ENCODE measurements at regions not wholly inside any gene's neighbourhood (a gene's known extent, or its start where the extent isn't known, plus 50 kb on each side); places are given as distances from the start of the nearest gene placed in this dataset.

GRCh38 chr16:47872225-47872624, 283.6 kb downstream of the ABCC12 start:
- in situ Hi-C loops (cut with HindIII; ENCODE audit: low sequenced_read_pairs), result loop anchor here (25.0 kb wide), 1 partner anchor 710 kb away; no protein-coding TSS in a partner anchor

GRCh38 chr16:47866423-47866822, 289.4 kb downstream of the ABCC12 start:
- in situ Hi-C loops (cut with HindIII; ENCODE audit: low sequenced_read_pairs), result loop anchor here (25.0 kb wide), 1 partner anchor 704 kb away; no protein-coding TSS in a partner anchor

- in situ Hi-C loops (cut with HindIII; ENCODE audit: low sequenced_read_pairs), result loop anchor here (25.0 kb wide), 1 partner anchor 703 kb away; no protein-coding TSS in a partner anchor
These were observed 290.4 kb downstream of the ABCC12 start for GRCh38 chr16:47865337-47865855.

GRCh38 chr16:47864262-47864661, 291.5 kb downstream of the ABCC12 start:
- in situ Hi-C loops (cut with HindIII; ENCODE audit: low sequenced_read_pairs), result loop anchor here (25.0 kb wide), 1 partner anchor 702 kb away; no protein-coding TSS in a partner anchor

GRCh38 chr16:47861999-47862398, 293.8 kb downstream of the ABCC12 start:
- in situ Hi-C loops (cut with HindIII; ENCODE audit: low sequenced_read_pairs), result loop anchor here (25.0 kb wide), 1 partner anchor 700 kb away; no protein-coding TSS in a partner anchor

- in situ Hi-C loops (cut with HindIII; ENCODE audit: low sequenced_read_pairs), result loop anchor here (25.0 kb wide), 1 partner anchor 696 kb away; no protein-coding TSS in a partner anchor
These were observed 297.3 kb downstream of the ABCC12 start for GRCh38 chr16:47858333-47858982.

- in situ Hi-C loops (cut with HindIII; ENCODE audit: low sequenced_read_pairs), result loop anchor here (25.0 kb wide), 1 partner anchor 693 kb away; no protein-coding TSS in a partner anchor
These were observed 300.4 kb downstream of the ABCC12 start for GRCh38 chr16:47855431-47855830.

- in situ Hi-C loops (cut with HindIII; ENCODE audit: low sequenced_read_pairs), result loop anchor here (25.0 kb wide), 1 partner anchor 692 kb away; no protein-coding TSS in a partner anchor
These were observed 301.1 kb downstream of the ABCC12 start for GRCh38 chr16:47854737-47855136.

- in situ Hi-C loops (cut with HindIII; ENCODE audit: low sequenced_read_pairs), result loop anchor here (25.0 kb wide), 1 partner anchor 691 kb away; no protein-coding TSS in a partner anchor
These were observed 302.8 kb downstream of the ABCC12 start for GRCh38 chr16:47852991-47853390.

- in situ Hi-C loops (cut with HindIII; ENCODE audit: low sequenced_read_pairs), result loop anchor here (25.0 kb wide), 1 partner anchor 689 kb away; no protein-coding TSS in a partner anchor
These were observed 304.6 kb downstream of the ABCC12 start for GRCh38 chr16:47851146-47851545.

- in situ Hi-C loops (cut with HindIII; ENCODE audit: low sequenced_read_pairs), result loop anchor here (25.0 kb wide), 1 partner anchor 687 kb away; no protein-coding TSS in a partner anchor
These were observed 306.1 kb downstream of the ABCC12 start for GRCh38 chr16:47849736-47850135.

GRCh38 chr16:47848421-47849109, 307.2 kb downstream of the ABCC12 start:
- in situ Hi-C loops (cut with HindIII; ENCODE audit: low sequenced_read_pairs), result no loop called here

GRCh38 chr16:47847220-47847970, 308.4 kb downstream of the ABCC12 start:
- in situ Hi-C loops (cut with HindIII; ENCODE audit: low sequenced_read_pairs), result no loop called here

- in situ Hi-C loops (cut with HindIII; ENCODE audit: low sequenced_read_pairs), result no loop called here
These were observed 321.2 kb downstream of the ABCC12 start for GRCh38 chr16:47834485-47835024.

- in situ Hi-C loops (cut with HindIII; ENCODE audit: low sequenced_read_pairs), result no loop called here
These were observed 322.0 kb downstream of the ABCC12 start for GRCh38 chr16:47833771-47834170.

- in situ Hi-C loops (cut with HindIII; ENCODE audit: low sequenced_read_pairs), result no loop called here
These were observed 325.8 kb downstream of the ABCC12 start for GRCh38 chr16:47829850-47830600.

- in situ Hi-C loops (cut with HindIII; ENCODE audit: low sequenced_read_pairs), result no loop called here
These were observed 329.7 kb downstream of the ABCC12 start for GRCh38 chr16:47826070-47826469.

GRCh38 chr16:47817048-47817447, 338.7 kb downstream of the ABCC12 start:
- in situ Hi-C loops (cut with HindIII; ENCODE audit: low sequenced_read_pairs), result no loop called here

GRCh38 chr16:47816511-47816910, 339.3 kb downstream of the ABCC12 start:
- in situ Hi-C loops (cut with HindIII; ENCODE audit: low sequenced_read_pairs), result no loop called here

- in situ Hi-C loops (cut with HindIII; ENCODE audit: low sequenced_read_pairs), result no loop called here
These were observed 340.1 kb downstream of the ABCC12 start for GRCh38 chr16:47815655-47816054.

All from DLD1 (cell line).